Right lobe of liver (tissue), 6 donors: ENCODE measurements at regions not wholly inside any gene's neighbourhood (a gene's known extent, or its start where the extent isn't known, plus 50 kb on each side); places are given as distances from the start of the nearest gene placed in this dataset.

Experiments
- ATAC-seq, 4 donors: fragments of 200-7000 bp; cut with Tn5 transposase; one replicate each; pipeline ENCODE4 v1.9.1; 2020; ENCODE audit warnings: mild to moderate bottlenecking in 4 of 4, moderate library complexity in 4 of 4
- DNase-seq, 3 donors: peaks; one replicate each; pipeline ENCODE4 v3.0.0-alpha.2; 2020
- H3K27ac ChIP-seq, 3 donors: fragments of 200-600 bp; one replicate each; pipeline ENCODE4 v1.8.0; 2022
- H3K27me3 ChIP-seq, 2 donors: fragments of 200-600 bp; one replicate each; pipeline ENCODE4 v1.8.0; 2022
- H3K36me3 ChIP-seq, 4 donors: fragments of 200-600 bp; sonication (generic) in 1 of 4; one replicate each; pipeline versions ENCODE4 v1.5.1 to v1.8.0; 2017 to 2022; ENCODE audit warnings: control low read depth in 1 of 4
- H3K4me1 ChIP-seq, 4 donors: fragments of 200-600 bp; sonication (generic) in 1 of 4; one replicate each; pipeline versions ENCODE4 v1.5.1 to v1.8.0; 2017 to 2022; ENCODE audit warnings: control low read depth in 1 of 4
- H3K4me3 ChIP-seq, 3 donors: fragments of 200-600 bp; one replicate each; pipeline ENCODE4 v1.8.0; 2022
- H3K9me3 ChIP-seq, 4 donors: fragments of 200-600 bp; sonication (generic) in 1 of 4; one replicate each; pipeline versions ENCODE4 v1.5.1 to v1.8.0; 2017 to 2022; ENCODE audit warnings: control low read depth in 1 of 4
- CTCF ChIP-seq, 4 donors: fragments of 200-600 bp in 3 of 4; fragments of 450-650 bp in 1 of 4; IDR thresholded peaks; one replicate each; pipeline versions ENCODE4 v1.5.1 to v1.8.0; 2016 to 2022; ENCODE audit warnings: antibody characterized with exemption in 4 of 4, mild to moderate bottlenecking in 2 of 4
- POLR2A ChIP-seq: fragments of 450-650 bp; IDR thresholded peaks from one replicate; pipeline ENCODE4 v1.6.1; 2017; ENCODE audit warnings: antibody characterized with exemption, mild to moderate bottlenecking
- WGBS: methylation state at CpG from one replicate; pipeline ENCODE4 v1.1.6; 2018; ENCODE audit warnings: low coverage, low lambda C conversion rate; ENCODE audit not compliant: insufficient coverage; ENCODE audit errors: missing lambda C conversion rate; 5-methylcytosine and 5-hydroxymethylcytosine counted together
- intact Hi-C, 2 donors: fragments of 100-400 bp; cut with DNase I; formaldehyde crosslinking; loops; one replicate each; pipeline versions ENCODE4 v1.11.2 to v1.14.1; 2022
- donor health status: DM: no; HTN: yes; CAD: no.
- donor health status: DM: no; HTN: no; CAD: no.
- donor health status: DM: no; HTN: no; CAD: no.
- donor health status: DM: no; HTN: yes; CAD: no.
- donor health status: DM: no; HTN: yes; CAD: no.

- no peaks in the 10 kb centered on the region for H3K36me3 ChIP-seq
- no peaks in the 10 kb centered on the region for H3K27me3 ChIP-seq
- TF ChIP-seq POLR2A (no peak), CTCF (IDR thresholded peaks at IDR 0.05) (no peak)
- H3K4me3 ChIP-seq: no peak overlapping the region
- H3K27ac ChIP-seq: no peak overlapping the region
- intact Hi-C loops: no loop called here
- no peaks in the 10 kb centered on the region for H3K9me3 ChIP-seq
- 60% methylated on average over 1 of the region's 2 CpGs for WGBS
- ATAC-seq (no peak), DNase-seq (no peak)
- H3K4me1 ChIP-seq: no peaks in the 10 kb centered on the region
These were observed 324.0 kb downstream of the PTEN start for GRCh38 chr10:88187472-88187871.

GRCh38 chr10:88190123-88190522 is 326.7 kb downstream of the PTEN start:
- TF ChIP-seq CTCF (IDR thresholded peaks at IDR 0.05): no peak
- no peak for TF ChIP-seq POLR2A
- Histone ChIP-seq H3K9me3 (no peaks in the 10 kb centered on the region), H3K27me3 (no peaks in the 10 kb centered on the region), H3K36me3 (no peaks in the 10 kb centered on the region), H3K4me3 (no peak overlapping the region), H3K27ac (no peak overlapping the region), H3K4me1 (no peaks in the 10 kb centered on the region)
- ATAC-seq (no peak), DNase-seq (no peak)
- WGBS: 92% methylated on average over 2 of the region's 2 CpGs
- intact Hi-C loops: no loop called here

- Histone ChIP-seq H3K36me3 (no peaks in the 10 kb centered on the region), H3K4me1 (peaks cover 0 to under 1% (median 0%) of the 10 kb centered on the region in 4 donors), H3K27me3 (no peaks in the 10 kb centered on the region), H3K4me3 (no peak overlapping the region), H3K27ac (no peak overlapping the region), H3K9me3 (no peaks in the 10 kb centered on the region)
- no peak for TF ChIP-seq POLR2A
- no peak for TF ChIP-seq CTCF (IDR thresholded peaks at IDR 0.05)
- 86% methylated on average over 2 of the region's 5 CpGs for WGBS
- intact Hi-C loops: no loop called here
- DNase-seq: no peak
- ATAC-seq: no peak
These were observed 327.3 kb downstream of the PTEN start for GRCh38 chr10:88190540-88191235.

GRCh38 chr10:88193018-88193417 is 329.6 kb downstream of the PTEN start:
- WGBS: 94% methylated on average over 7 of the region's 7 CpGs
- no peaks in the 10 kb centered on the region for H3K27me3 ChIP-seq
- no peak overlapping the region for H3K27ac ChIP-seq
- no peak for TF ChIP-seq POLR2A
- TF ChIP-seq CTCF (IDR thresholded peaks at IDR 0.05): no peak
- intact Hi-C loops: no loop called here
- DNase-seq: no peak
- ATAC-seq: no peak
- peaks cover 0 to 9% (median 0%) of the 10 kb centered on the region in 4 donors for H3K4me1 ChIP-seq
- no peaks in the 10 kb centered on the region for H3K9me3 ChIP-seq
- no peaks in the 10 kb centered on the region for H3K36me3 ChIP-seq
- H3K4me3 ChIP-seq: no peak overlapping the region
